Smooth muscle cell (in vitro differentiated cells): ENCODE measurements at regions not wholly inside any gene's neighbourhood (a gene's known extent, or its start where the extent isn't known, plus 50 kb on each side); places are given as distances from the start of the nearest gene placed in this dataset.

Source experiments
- DNase-seq: peaks from one replicate; lab custom pipeline; 2025; ENCODE audit not compliant: unreplicated experiment; lab: John Stamatoyannopoulos, UW
- H2AFZ ChIP-seq: fragments of 200-600 bp; sonication (generic); 2 replicates; pipeline ENCODE4 v1.6.0; 2016; ENCODE audit warnings: antibody characterized with exemption, low read depth, mild to moderate bottlenecking
- H3F3A ChIP-seq: fragments of 200-600 bp; sonication (generic); 2 replicates; pipeline ENCODE4 v1.6.0; 2017; ENCODE audit warnings: antibody characterized with exemption, low read depth
- H3K27ac ChIP-seq: fragments of 200-600 bp; sonication (generic); 2 replicates; pipeline ENCODE4 v1.5.1; 2016; ENCODE audit warnings: low read depth, mild to moderate bottlenecking
- H3K27me3 ChIP-seq: fragments of 200-600 bp; sonication (generic); 2 replicates; pipeline ENCODE4 v1.6.1; 2016; ENCODE audit warnings: low read depth, mild to moderate bottlenecking
- H3K36me3 ChIP-seq: fragments of 200-600 bp; sonication (generic); 2 replicates; pipeline ENCODE4 v1.5.1; 2016; ENCODE audit warnings: low read depth
- H3K4me1 ChIP-seq: fragments of 200-600 bp; sonication (generic); 2 replicates; pipeline ENCODE4 v1.5.1; 2016; ENCODE audit warnings: low read depth
- H3K4me2 ChIP-seq: fragments of 200-600 bp; sonication (generic); 2 replicates; pipeline ENCODE4 v1.6.0; 2016; ENCODE audit warnings: mild to moderate bottlenecking
- H3K4me3 ChIP-seq: fragments of 200-600 bp; sonication (generic); 2 replicates; pipeline ENCODE4 v1.5.1; 2016; ENCODE audit warnings: mild to moderate bottlenecking
- H3K79me2 ChIP-seq: fragments of 200-600 bp; sonication (generic); 2 replicates; pipeline ENCODE4 v1.6.0; 2016; ENCODE audit warnings: low read depth, mild to moderate bottlenecking
- H3K9ac ChIP-seq: fragments of 200-600 bp; sonication (generic); 2 replicates; pipeline ENCODE4 v1.6.0; 2016; ENCODE audit warnings: low read depth
- H3K9me3 ChIP-seq: fragments of 200-600 bp; sonication (generic); replicated peaks from 2 replicates; pipeline ENCODE4 v1.5.1; 2016; ENCODE audit warnings: low read depth
- H4K20me1 ChIP-seq: fragments of 200-600 bp; sonication (generic); 2 replicates; pipeline ENCODE4 v1.6.0; 2016; ENCODE audit warnings: low read depth
- CTCF ChIP-seq: fragments of 200-600 bp; sonication (generic); IDR thresholded peaks from 2 replicates; pipeline ENCODE4 v1.5.1; 2017; ENCODE audit warnings: borderline replicate concordance, mild to moderate bottlenecking, antibody characterized with exemption; ENCODE audit not compliant: insufficient read depth, poor library complexity, severe bottlenecking
- WGBS: methylation state at CpG from one replicate; pipeline ENCODE4 v1.1.7; 2016; ENCODE audit warnings: low lambda C conversion rate; 5-methylcytosine and 5-hydroxymethylcytosine counted together

GRCh38 chr2:65595630-65596029 lies 163.2 kb upstream of the SPRED2 start:
- Histone ChIP-seq H3K4me3 (no peak overlapping the region), H3K9me3 (no peaks in the 10 kb centered on the region), H3K27ac (no peak overlapping the region), H3K9ac (no peak overlapping the region), H3K36me3 (no peaks in the 10 kb centered on the region), H4K20me1 (no peaks in the 10 kb centered on the region), H3F3A (no peaks in the 10 kb centered on the region), H3K4me1 (no peaks in the 10 kb centered on the region), H3K27me3 (no peaks in the 10 kb centered on the region), H3K79me2 (no peaks in the 10 kb centered on the region), H2AFZ (no peak overlapping the region), H3K4me2 (no peak overlapping the region)
- DNase-seq = no peak
- no peak for TF ChIP-seq CTCF

GRCh38 chr2:65594150-65594549 lies 161.8 kb upstream of the SPRED2 start:
- H2AFZ ChIP-seq = no peak overlapping the region
- H3K9ac ChIP-seq = no peak overlapping the region
- H4K20me1 ChIP-seq = no peaks in the 10 kb centered on the region
- H3K9me3 ChIP-seq = no peaks in the 10 kb centered on the region
- H3F3A ChIP-seq = no peaks in the 10 kb centered on the region
- no peak for TF ChIP-seq CTCF
- no peak overlapping the region for H3K4me3 ChIP-seq
- H3K27me3 ChIP-seq = no peaks in the 10 kb centered on the region
- H3K4me2 ChIP-seq = no peak overlapping the region
- no peaks in the 10 kb centered on the region for H3K79me2 ChIP-seq
- no peak for DNase-seq
- no peaks in the 10 kb centered on the region for H3K4me1 ChIP-seq
- H3K27ac ChIP-seq = no peak overlapping the region
- no peaks in the 10 kb centered on the region for H3K36me3 ChIP-seq

GRCh38 chr2:65589667-65590066 lies 157.3 kb upstream of the SPRED2 start:
- no peak for DNase-seq
- Histone ChIP-seq H3K79me2 (no peaks in the 10 kb centered on the region), H3K27me3 (no peaks in the 10 kb centered on the region), H3K9me3 (no peaks in the 10 kb centered on the region), H3K36me3 (no peaks in the 10 kb centered on the region), H3K9ac (no peak overlapping the region), H3K4me3 (no peak overlapping the region), H4K20me1 (no peaks in the 10 kb centered on the region), H3K4me1 (no peaks in the 10 kb centered on the region), H3K27ac (no peak overlapping the region), H2AFZ (no peak overlapping the region), H3K4me2 (no peak overlapping the region), H3F3A (no peaks in the 10 kb centered on the region)
- WGBS = 83% methylated on average over 2 of the region's 2 CpGs
- TF ChIP-seq CTCF = no peak

GRCh38 chr2:65587779-65588178 lies 155.4 kb upstream of the SPRED2 start:
- Histone ChIP-seq H3K4me1 (no peaks in the 10 kb centered on the region), H3K36me3 (no peaks in the 10 kb centered on the region), H3K27me3 (no peaks in the 10 kb centered on the region), H3K9me3 (no peaks in the 10 kb centered on the region), H2AFZ (no peak overlapping the region), H3K4me2 (no peak overlapping the region), H3K4me3 (no peak overlapping the region), H4K20me1 (no peaks in the 10 kb centered on the region), H3F3A (no peaks in the 10 kb centered on the region), H3K27ac (no peak overlapping the region), H3K79me2 (no peaks in the 10 kb centered on the region), H3K9ac (no peak overlapping the region)
- no peak for TF ChIP-seq CTCF
- 100% methylated on average over 4 of the region's 4 CpGs for WGBS
- no peak for DNase-seq
